Fibroblast of lung (primary cell): ENCODE measurements at regions not wholly inside any gene's neighbourhood (a gene's known extent, or its start where the extent isn't known, plus 50 kb on each side); places are given as distances from the start of the nearest gene placed in this dataset.

Experiments
- EZH2 ChIP-seq: IDR thresholded peaks from 2 replicates; pipeline ENCODE4 v1.5.1; 2012; ENCODE audit warnings: low read length, control low read depth, mild to moderate bottlenecking; ENCODE audit errors: missing control alignments
- TF ChIP-seq, protein P1 (sequence below), 2 donors: IDR thresholded peaks in 1 of 2; conservative IDR thresholded peaks in 1 of 2; 1 replicate in 1 of 2; 2 replicates in 1 of 2; pipeline ENCODE4 v1.5.1; 2011 to 2012; ENCODE audit warnings: low read length in 2 of 2, control low read depth in 1 of 2, inconsistent platforms in 1 of 2, low read depth in 1 of 2, mild to moderate bottlenecking in 1 of 2

DNA sequence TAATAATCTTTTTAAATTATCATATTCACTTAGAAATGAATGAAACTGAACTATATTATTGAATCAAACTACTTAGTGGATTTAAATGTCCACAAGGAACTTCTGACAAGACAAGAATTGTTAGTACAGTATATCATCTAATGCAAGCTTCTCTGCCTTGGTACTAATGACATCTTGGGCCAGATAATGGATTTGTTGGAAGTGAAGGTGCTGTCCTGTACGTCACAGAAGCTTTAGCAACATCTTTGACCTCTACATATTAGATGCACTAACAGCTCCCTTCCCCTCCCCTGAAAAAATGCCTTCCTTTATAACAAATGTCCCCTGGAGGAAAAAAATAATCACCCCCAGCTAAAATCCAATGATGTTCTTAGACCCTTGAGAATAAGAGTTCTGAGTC is 695.8 kb upstream of the EYS start:
- TF ChIP-seq, protein P1, sequence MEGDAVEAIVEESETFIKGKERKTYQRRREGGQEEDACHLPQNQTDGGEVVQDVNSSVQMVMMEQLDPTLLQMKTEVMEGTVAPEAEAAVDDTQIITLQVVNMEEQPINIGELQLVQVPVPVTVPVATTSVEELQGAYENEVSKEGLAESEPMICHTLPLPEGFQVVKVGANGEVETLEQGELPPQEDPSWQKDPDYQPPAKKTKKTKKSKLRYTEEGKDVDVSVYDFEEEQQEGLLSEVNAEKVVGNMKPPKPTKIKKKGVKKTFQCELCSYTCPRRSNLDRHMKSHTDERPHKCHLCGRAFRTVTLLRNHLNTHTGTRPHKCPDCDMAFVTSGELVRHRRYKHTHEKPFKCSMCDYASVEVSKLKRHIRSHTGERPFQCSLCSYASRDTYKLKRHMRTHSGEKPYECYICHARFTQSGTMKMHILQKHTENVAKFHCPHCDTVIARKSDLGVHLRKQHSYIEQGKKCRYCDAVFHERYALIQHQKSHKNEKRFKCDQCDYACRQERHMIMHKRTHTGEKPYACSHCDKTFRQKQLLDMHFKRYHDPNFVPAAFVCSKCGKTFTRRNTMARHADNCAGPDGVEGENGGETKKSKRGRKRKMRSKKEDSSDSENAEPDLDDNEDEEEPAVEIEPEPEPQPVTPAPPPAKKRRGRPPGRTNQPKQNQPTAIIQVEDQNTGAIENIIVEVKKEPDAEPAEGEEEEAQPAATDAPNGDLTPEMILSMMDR (conservative IDR thresholded peaks at IDR 0.05 in 1 of 2, IDR thresholded peaks at IDR 0.05 in 1 of 2; ENCODE audit: low read depth in 1 of 2, low read length in 2 of 2) = no peak
- TF ChIP-seq EZH2 = no peak
